ENCODE measurements at regions not wholly inside any gene's neighbourhood (a gene's known extent, or its start where the extent isn't known, plus 50 kb on each side); places are given as distances from the start of the nearest gene placed in this dataset.

DNA sequence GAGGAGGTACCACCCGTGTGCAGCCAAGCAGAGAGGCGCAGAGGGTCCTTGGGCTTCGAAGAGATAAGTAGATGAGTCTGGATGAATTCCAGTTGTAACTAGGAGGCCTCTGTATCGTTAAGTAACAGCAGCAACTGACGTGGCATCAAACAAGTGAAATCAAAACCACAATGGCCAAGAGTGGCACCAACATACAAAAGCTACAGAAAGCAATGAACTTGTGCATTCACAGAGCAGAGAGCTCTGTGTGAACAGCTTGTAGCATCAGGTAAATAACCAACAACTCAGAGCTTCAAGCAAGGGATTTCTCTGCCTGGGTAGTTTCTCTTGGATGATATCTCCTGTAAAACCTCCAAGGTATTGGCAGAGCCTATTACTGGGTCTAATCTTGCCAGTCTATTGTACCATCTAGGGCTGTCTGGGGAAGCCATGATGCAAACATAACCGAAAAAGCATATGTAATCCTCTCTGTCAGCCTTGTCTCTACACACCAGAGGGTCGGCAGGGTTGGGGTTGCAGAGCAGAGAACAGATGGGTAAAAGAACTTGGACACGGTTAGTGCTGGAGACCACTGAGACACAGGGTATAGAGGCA is 83.1 kb upstream of the USP47 start:
- TF ChIP-seq, protein P1, sequence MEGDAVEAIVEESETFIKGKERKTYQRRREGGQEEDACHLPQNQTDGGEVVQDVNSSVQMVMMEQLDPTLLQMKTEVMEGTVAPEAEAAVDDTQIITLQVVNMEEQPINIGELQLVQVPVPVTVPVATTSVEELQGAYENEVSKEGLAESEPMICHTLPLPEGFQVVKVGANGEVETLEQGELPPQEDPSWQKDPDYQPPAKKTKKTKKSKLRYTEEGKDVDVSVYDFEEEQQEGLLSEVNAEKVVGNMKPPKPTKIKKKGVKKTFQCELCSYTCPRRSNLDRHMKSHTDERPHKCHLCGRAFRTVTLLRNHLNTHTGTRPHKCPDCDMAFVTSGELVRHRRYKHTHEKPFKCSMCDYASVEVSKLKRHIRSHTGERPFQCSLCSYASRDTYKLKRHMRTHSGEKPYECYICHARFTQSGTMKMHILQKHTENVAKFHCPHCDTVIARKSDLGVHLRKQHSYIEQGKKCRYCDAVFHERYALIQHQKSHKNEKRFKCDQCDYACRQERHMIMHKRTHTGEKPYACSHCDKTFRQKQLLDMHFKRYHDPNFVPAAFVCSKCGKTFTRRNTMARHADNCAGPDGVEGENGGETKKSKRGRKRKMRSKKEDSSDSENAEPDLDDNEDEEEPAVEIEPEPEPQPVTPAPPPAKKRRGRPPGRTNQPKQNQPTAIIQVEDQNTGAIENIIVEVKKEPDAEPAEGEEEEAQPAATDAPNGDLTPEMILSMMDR (IDR thresholded peaks at IDR 0.05): no peak
- TF ChIP-seq ELK1 (IDR thresholded peaks at IDR 0.05; ENCODE audit: low read depth, low read length) (no peak), REST (IDR thresholded peaks at IDR 0.05) (no peak)

Measured in A549 (cell line).